Right forelimb (tissue), 1 donor: ENCODE measurements at regions not wholly inside any gene's neighbourhood (a gene's known extent, or its start where the extent isn't known, plus 50 kb on each side); places are given as distances from the start of the nearest gene placed in this dataset.

Experiments
- DNase-seq: peaks from one replicate; pipeline ENCODE4 v3.0.0-alpha.2; 2018

DNA sequence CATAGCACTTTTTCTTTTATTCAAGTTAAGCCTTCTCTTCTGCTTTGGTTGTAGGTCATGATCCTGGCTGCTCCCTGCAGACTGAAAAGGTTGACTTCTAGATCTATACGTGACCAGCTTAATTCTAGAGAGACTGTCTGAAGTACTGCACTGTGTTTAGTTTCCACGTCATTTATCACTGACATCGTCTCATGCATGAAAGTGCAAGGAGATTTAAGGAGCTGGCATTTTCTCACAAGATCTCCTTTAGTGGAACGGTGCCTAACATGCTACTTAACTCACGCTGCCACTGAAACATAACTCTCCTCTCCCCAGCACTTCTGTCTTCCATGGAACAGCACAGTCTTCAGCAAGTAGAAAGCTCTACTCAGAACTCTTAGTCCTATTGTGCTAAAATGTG lies 583.0 kb upstream of the KLHL29 start:
- no peak for DNase-seq

DNA sequence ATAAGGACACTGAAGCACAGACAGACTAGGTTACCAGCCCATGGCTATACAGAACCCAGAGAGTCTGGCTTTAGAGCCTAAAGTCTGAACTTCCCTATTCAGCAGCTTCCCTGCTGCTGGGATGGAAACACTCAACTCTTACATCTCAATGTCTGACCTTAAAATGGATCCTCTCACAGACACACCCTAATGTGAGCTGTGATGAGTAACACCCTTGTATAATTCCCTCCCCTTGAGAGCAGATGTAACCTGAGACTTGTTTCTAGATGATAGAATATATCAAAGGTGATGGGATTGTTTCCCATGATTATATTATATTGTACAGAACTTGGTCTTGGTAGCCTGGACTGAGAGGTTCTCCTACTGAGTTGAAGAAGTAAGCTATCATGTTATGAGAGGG lies 577.1 kb upstream of the KLHL29 start:
- no peak for DNase-seq

DNA sequence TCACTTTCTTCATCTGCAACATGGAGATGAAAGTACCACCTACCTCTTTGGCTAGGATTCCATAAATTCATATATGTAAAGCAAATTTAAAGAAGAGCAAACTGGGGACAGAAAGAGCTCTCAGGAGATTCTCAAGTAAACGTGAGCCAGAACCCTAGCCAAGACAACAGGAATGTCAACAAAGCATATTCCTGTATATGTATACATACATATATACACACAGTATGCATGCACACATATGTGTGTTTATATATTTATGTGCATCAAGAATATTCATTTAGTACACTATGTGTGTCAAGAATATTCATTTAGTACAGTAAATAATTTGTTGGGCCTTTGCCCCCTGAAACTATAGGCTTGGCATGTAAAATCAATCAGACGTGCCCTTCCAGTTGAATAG lies 574.4 kb upstream of the KLHL29 start:
- DNase-seq, result no peak

DNA sequence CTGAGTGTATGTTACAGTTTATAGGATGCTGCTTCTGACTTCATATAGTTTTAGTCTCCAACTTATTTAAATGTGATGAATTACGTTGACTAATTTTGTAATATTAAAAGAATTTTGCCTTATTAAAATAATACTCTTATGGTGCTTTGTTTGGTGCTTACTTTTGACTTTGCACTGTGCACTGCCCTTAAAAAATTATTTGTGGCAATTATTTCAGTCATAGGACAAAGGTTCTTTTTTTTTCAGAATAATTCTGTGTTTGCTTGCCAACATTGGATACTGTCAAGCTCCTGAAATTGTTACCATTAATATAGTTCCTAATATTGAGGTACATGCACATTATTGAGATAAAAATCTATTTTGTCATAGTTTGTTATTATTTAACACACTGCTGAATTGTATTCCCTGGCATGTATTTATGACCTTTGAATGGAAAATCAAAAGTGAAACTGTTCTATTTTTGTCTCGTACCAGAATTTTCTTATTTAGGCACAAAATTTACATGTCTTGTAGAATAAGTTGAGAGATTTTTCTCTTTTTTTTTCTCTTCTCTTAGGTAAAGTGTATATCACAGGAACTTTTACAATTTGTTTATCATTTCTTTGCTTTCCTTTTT lies 572.8 kb upstream of the KLHL29 start:
- DNase-seq, result no peak

DNA sequence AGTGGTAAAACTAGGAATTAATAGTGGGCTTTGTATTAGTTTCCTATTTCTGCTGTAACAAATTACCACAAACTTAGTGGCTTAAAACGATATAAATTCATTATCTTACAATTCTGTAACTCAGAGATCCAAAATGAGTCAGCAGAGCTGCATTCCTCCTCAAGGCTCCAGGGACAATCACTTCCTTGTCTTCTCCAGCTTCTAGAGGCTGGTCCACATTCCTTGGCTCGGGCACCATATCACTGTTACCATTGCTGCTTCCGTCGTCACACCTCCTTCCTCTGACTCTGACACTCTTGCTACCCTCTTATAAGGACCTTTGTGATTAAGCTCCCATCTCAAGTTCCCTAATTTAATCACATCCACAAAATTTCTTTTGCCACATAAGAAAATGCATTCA lies 567.8 kb upstream of the KLHL29 start:
- no peak for DNase-seq

DNA sequence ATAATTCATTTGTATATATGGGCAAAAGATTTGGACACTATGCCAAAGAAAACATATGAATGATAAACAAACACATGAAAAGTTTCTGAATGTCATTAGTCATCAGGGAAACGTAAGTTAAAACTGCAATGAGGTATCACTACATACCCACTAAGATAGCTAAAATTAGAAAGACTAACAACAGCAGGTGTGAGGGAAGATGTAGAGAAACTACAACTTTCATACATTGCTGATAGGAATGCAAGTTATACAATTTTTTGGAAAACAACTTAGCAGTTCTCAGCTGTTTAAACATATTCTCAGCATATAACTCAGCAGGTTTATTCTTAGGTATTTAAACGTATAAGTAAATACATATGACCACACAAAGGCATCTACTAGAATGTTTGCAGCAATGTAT lies 563.5 kb upstream of the KLHL29 start:
- no peak for DNase-seq

DNA sequence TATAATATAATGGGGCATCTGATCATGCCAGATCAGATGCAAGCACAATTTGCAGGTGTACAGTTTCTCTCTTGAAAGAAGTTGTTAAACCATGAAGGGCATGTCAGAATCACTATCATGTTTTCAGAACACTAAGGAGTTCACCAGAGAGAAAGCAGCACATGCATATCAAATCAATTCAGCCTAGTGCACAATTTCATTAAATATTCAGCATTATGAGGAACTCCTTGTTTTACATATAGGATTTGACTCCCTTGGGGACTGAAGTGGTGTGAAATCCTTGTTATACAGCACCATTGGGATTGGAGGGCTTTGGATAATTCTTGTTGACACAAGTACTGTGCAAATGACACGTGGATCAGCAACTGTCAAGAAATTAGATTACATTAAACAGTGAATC lies 562.1 kb upstream of the KLHL29 start:
- no peak for DNase-seq

DNA sequence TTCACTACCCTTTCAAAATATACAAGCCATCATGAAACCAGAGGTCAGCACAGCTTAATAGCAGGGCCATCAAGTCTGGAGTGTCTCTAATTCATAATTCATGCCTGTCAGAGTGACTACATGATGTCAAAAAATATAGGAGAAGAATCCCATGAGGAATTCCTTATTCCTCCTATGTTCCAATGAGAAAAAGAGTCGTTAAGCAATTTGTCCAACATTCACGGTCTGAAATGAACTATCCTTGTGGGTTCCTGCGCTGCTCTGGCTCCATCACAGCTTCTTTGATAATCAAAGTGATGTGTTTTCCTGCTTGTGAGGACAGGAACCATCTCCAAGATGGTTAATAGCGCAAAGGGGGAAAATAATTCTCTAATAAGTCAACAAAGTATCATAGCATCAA lies 560.4 kb upstream of the KLHL29 start:
- no peak for DNase-seq

DNA sequence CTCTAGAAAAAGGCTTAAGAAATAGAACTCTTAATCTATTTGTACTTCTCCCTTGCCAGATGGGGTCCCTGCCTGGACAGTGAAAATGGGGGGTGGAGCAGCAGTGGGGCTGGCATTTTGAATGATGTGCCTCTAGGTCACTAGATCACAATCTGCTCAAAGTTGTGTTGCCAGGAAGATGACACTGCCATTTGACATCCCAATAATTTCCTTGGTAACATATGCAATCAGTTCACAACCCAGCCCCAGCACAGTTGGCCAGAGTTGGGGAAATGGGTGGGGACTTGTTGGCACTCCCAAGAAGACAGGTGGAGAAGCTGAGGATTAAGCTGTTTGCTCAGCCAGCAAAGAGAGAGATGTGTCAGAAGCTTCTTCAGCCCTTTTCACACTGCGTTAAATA lies 558.3 kb upstream of the KLHL29 start:
- no peak for DNase-seq

DNA sequence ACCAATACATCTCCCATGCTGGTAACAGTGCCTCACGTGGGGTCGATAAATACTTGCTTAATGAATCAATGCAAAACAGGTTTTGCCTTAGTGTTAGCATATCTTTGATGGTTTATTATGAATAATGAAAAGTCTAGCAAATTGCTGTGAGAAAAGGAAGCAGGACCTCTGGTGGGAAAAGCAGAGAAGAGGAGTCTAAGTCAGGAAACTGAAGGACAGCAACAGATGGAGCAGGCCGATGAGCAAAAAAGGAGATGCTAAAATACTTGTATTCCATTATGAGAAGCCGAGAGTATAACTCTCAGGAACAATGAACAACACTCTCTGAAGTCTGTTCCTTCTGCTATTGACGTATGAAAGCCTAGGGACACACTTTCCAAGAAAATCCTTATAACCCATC lies 555.2 kb upstream of the KLHL29 start:
- no peak for DNase-seq

DNA sequence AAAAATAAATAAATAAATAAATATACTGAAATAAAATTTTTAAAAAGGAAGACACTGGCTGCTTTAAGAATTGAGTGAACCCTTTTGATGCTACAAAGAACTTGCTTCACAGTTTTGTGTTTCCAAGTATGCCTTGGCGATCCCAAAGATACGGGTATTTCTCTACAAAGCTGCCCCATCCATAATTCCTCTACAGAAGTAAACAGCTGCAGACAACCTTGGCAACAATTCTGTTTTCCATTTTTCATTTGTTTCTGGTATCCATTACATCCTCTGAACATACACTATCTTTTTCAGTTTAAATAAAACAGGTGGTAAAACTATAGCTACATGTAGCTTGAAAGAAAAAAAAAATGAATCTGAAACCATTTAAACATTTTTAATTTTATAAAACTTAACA lies 552.8 kb upstream of the KLHL29 start:
- DNase-seq, result no peak

DNA sequence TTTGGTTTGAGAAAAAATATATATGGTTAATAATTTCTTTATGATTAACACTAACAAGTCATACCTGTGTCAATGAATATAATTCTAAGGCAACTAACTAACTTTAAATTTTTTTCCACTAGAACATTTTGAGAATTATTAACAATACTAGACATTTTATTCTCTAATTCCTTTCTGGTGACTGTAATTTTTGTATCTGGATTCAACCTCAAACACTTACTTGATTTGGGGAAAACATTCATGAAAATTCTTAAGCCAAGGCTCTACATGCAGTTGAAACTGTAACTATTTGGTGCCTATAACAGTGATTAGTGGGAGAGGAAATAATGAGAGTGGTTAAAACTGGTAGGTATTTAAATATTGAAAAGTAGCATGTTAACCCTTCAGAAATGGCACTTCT lies 546.5 kb upstream of the KLHL29 start:
- no peak for DNase-seq

DNA sequence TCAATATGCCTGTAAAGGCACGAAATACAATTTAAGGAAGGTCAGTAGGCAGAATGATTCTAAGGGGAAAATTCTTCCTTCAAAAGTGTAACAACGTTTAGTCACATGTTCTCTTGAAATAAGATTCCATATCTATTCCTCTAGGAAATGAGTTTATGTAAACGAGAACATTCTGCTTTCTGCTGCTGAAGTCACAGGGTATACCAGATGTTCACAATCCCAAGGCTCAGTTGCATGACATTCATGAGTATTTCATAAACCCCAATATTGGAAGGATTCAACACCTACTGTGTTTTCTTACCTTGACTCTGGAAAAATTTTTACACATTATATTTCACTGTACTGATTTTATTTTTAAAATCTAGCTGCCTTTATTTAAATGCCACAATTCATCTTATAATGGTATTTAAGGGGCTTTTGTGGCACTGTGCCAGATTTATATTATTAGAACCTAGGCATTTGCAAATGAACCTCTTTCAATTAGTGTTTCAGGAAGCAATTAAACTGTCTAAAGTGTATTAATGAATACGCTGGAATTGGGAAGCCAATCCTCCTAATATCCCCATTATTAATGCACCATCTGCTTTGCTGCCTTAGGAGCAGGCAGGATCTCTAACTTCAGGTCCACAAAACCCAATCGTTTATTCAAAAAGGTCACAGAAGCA lies 542.6 kb upstream of the KLHL29 start:
- DNase-seq, result no peak

DNA sequence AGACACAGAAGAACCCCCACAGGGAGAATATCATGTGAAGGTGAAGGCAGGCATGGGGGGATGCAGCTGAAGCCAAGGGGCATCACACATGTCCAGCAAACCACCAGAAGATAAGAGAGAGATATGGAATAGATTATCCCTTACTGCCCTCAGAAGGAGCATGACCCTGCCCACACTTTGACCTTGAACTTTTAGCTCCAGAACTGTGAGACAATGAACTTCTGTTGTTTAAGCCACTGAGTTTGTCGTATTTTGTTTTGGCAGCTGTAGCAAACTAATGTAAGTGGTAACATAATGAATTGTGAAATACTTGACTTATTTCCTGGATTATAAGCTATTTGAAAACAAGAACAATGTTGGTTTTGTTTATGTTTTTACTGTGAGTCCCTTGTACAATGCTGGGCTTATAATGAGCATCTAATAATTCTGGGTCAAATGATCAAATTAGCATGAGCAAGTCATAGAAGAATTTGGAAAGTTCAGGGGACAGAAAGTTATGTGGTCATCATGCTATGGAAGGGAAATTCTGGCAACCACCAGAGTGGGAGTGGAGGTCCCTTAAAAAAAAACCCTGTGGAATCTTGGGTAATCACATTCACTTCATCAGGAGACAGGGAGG lies 541.0 kb upstream of the KLHL29 start:
- no peak for DNase-seq

DNA sequence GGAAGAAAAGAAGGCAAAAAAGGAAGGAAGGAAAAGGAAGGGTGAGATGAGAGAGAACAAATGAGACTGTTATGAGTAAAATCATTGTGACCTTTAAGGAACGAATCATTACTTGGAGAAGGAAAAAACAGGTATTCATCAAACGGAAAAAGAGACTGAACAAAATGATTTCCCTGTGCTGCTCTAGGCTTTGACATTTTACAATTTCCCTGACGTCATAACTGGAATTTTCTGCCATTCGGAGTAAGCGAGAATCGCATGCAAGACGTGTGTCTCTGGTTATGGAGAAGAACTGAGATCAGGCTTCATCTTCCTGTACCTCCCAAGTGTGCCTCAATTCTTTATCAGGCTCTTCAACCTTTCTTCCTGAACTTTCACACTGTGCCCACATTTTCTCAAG lies 534.7 kb upstream of the KLHL29 start:
- no peak for DNase-seq

DNA sequence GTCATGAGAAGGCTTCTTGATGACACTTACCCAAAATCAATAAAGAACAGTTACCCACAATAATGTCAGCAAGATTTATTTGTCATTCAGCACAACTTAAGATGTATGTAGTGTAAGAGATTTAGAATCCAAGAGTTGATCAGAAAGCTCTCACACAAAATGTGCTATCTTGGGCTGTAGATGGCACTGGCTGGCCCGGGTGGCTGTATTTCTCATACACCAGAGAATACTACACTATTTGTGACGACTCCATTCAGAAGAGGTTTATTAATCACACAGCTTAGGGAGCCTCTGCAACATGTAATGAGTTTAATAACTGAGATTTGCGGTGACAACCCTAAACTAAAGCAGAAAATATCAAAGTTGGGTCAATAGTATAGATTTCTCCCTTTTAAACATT lies 530.4 kb upstream of the KLHL29 start:
- no peak for DNase-seq

DNA sequence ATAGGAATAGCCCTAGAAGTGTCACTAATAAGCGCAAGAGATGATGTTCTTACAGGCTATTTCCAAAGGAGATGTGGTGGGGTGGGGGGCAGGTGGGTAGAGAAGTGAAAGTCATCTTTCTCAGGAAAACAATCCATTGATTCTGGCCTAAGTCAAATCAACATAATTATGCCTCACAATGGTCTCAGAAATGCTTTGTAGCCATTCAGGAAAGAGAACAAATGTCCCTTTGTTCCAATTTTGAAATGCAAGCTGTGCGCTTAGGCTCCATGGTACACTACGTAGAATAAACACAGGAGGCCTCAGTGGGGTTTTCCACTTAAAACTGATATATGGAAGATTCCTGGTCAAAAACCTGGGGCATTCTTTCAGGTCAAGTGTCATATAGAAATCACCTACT lies 529.9 kb upstream of the KLHL29 start:
- DNase-seq, result no peak

DNA sequence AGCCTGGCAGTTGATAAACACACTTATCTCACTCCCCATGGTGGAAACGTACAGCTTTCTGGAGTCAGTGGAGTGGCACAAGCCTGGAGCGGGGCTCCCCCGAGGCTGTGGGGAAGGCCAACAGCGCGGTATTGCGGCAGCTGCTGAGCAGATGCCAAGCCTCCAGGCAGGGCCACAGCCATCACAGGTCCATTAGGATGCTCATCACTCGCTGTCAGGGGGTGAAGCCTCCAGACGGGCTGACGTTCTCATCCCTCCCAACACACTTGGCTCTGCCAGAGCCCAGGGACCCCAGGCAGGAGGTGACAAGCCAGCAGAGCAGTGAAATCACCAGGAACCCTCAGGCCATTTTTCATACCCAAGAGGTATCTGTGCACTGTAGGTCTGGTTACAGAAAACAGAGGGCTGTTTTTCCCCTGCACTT lies 529.2 kb upstream of the KLHL29 start:
- no peak for DNase-seq

DNA sequence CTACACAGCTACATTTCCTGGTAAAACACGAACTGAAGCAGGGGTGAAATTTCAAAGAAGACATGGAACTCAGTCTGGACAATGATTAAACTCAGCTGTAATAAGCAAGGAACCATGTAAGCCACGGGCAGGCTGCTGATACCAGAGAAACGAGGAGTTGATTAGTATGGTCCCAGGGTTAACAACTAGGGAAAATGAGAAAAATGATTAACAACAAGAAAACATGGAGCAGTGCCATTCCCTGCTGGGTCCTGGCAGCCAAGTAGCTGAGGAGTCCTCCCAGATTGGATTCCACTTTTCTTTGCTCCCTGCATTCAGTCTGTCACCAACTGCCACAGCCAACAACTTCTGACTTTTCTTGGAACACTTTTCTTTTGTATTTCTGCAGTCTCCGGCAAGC lies 517.0 kb upstream of the KLHL29 start:
- DNase-seq, result no peak

DNA sequence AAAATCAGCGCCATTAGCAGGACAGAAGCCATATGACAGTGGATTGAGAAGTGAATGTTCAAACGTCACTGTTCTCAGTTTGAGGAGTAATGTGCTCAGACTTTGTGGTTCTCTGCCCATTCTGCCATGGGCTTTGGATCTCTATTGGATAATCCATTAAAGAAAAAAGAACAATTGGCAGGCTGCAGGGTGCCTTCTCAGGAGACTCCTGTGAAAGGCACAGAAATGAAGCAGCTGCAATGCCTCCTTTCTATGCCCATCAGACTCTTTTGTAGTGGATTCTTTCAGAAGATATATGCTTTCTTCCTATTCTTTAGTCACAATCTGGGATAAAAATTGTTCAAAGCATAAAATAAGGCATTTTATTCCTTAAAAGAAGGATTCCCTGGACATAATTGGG lies 506.9 kb upstream of the KLHL29 start:
- no peak for DNase-seq

DNA sequence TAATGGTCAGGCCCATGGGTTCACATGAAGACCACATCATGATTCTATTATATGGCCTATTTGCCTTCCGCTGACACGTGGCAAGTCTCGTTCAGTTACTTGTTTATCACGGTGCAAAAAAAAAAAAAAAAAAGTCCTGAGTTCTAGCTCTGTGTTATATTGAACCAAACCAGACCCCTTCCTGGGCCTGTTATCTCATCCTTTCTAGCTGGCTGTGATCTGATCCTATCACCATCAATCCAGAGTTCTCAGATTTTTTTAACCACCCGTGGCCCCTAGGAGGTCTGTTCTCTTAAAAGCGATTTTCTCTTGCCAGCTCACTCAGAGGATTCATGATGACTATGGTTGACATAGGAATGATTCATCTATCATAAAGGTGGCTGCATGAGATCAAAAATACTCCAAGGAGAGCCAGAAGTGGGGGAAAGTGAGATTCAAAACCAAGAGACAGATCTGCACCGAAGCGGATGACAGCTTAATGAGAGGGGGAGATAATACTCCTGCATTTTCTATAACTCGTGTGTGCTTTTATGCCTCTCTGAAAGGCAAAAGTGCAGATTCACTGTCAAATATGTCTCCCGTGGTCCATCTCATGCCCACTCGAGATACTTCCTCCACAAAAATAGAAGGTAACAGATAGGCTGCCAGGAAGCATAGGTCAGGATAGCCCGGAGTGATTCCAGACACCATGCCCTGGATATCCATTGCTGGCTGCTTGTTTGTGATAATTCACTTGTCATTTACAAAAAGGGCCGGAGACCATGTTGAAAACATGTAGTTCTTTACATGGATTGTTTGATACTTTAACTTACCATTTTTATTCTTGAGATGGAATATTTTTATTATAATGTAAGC lies 505.7 kb upstream of the KLHL29 start:
- DNase-seq, result no peak

DNA sequence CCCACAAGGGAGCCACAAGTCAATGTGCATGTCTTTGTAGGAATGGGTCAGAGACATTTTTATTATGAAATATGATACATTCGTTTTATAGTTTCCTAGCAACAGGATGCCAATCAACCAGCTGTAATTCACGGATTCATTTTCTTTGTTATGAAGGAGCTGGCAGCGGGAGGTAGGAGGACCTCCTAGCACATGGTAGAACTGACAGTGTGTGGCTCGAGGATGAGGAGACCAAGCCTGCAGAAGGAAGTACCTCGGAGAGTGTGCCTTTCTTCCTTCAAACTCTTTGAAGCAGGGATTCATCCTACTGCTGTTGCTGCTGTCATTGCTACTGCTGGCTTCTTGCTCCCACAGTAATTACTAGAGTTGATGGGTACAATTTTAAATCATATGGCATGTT lies 504.8 kb upstream of the KLHL29 start:
- DNase-seq, result no peak

DNA sequence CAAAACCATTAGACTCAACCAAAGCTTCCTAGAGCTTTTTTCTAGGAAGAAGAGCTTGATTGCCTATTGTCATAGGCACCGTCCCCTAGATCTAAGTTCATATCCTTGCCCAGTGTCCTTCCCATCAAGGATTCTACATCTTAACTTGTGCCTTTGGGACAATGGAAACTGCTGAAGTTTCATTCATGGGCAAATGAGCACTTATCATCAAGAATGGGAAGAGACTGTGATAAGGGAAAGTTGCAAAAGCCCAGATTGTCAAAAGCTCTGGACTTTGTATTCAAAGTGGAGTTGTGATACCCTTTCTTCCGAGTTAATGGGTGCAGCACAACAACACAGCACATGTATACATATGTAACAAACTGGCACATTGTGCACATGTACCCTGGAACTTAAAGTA lies 503.0 kb upstream of the KLHL29 start:
- no peak for DNase-seq

DNA sequence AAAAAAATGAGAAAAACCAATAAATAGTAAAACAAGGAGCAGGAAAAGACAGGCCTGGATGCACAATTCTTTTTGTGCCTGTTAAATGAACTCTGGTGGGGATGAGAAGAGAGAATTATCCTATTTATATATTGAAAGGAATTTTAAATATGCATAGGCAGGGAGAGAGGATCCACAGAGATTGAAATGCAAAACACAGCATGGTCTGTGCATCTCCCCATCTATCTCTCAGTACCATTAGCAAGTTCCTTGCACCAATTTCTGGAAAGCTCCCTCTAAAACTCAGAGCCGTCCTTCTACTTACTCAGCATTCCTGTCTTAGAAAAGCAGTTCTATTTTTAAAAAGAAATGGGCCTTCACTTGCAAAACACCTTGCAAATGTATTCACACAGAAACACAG lies 502.3 kb upstream of the KLHL29 start:
- DNase-seq, result no peak
